ENCODE measurements at regions not wholly inside any gene's neighbourhood (a gene's known extent, or its start where the extent isn't known, plus 50 kb on each side); places are given as distances from the start of the nearest gene placed in this dataset.

- DNase-seq (ENCODE audit: low read depth, low spot score) = peak; percentile 14
- no peak overlapping the region for H3K4me3 ChIP-seq (ENCODE audit: low read length)
These were observed 315.8 kb downstream of the STIM2 start for GRCh38 chr4:27176400-27176799.

DNA sequence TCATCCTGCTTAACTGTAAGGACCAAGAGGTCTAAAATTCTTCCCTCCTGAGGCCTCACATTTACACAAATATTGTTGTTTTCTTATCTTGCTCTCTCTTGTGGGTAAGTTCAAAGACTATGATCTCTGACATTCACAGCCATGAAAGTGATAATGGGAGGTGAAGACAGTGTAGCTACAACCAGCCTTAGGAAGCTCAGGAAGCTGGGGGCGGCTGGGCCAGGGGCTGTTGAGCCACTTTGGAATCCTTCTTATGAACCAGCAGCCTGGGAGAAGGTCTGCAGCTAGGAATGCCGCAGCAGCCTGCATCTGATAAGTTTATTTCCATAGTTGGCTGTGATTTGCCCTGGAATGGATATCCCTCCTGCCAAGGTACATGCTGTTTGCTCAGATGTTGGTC lies 316.2 kb downstream of the STIM2 start:
- no peak for DNase-seq (ENCODE audit: low read depth, low spot score)
- no peak overlapping the region for H3K4me3 ChIP-seq (ENCODE audit: low read length)

GRCh38 chr4:27178061-27178460 lies 317.4 kb downstream of the STIM2 start:
- H3K4me3 ChIP-seq (ENCODE audit: low read length) = no peak overlapping the region
- no peak for DNase-seq (ENCODE audit: low read depth, low spot score)

GRCh38 chr4:27181693-27182092 lies 321.1 kb downstream of the STIM2 start:
- no peak overlapping the region for H3K4me3 ChIP-seq (ENCODE audit: low read length)
- DNase-seq (ENCODE audit: low read depth, low spot score) = no peak

DNA sequence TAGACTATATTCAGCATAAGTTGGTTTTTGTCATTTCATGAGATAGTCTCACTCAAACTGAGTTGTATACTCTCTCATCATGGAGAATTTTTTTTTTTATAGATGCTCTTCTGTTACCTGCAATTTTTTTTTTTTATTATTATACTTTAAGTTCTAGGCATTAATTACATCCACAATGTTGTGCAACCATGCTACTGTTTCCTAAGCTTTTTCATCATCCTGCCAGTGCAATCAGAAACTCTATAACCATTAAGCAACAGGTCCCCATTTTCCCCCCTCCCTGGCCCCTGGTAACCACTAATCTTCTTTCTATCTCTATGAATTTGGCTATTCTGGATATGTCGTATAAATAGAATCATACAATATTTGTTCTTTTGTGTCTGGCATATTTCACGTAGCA lies 321.6 kb downstream of the STIM2 start:
- no peak for DNase-seq (ENCODE audit: low read depth, low spot score)

DNA sequence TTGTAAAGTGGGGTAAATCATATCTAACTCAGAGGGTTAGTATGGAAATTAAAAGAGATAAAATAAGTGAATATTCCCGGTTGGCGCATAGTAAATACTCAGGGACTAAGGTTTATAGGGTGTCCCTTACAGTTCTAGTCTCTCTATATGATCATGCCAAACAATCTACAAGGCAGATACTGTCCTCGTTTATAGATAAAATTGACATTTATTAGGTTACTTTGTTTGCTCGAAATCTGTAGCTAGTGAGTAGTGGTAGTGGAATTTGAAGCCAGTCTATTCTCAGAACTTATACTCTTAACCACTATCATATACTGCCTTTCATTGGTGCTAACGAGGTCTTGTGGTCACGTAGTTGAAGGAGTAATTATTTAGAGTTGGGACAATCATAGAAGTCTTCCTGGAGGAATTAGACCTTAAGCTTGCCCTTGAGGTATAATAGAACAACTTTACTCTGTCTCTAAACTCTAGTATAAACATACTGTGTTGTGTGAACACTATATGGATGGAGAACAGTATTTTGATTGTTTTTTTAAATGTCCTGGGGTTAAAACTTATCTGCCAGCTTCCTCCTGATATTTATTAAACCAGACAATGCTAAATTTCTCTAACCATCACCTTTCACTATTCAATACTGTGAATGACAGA lies 324.0 kb downstream of the STIM2 start:
- no peak for DNase-seq (ENCODE audit: low read depth, low spot score)

More for the DNA sequence above, 321.6 kb downstream of the STIM2 start:
- H3K4me3 ChIP-seq (ENCODE audit: low read length) = no peak overlapping the region

DNA sequence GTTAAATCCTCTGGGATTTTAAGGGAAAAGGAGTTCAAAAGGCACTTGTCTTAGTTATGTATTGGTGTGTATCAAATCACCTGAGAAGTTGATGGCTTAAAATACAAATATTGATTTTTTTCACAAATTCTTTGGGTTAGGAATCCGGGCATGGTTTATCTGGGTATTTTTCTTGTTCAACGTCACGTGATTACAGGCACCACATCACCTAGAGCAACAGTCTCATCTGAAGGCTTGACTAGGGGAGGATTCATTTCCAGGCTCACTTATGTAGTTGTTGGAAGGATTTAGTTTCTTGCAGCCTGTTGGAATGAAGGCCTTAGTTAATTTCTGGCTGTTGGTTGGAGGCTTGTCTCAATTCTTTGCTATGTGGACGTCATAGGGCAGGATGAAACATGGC lies 326.1 kb downstream of the STIM2 start:
- no peak for DNase-seq (ENCODE audit: low read depth, low spot score)
- no peak overlapping the region for H3K4me3 ChIP-seq (ENCODE audit: low read length)

More for the DNA sequence above, 324.0 kb downstream of the STIM2 start:
- H3K4me3 ChIP-seq (ENCODE audit: low read length) = no peak overlapping the region

- no peak for DNase-seq (ENCODE audit: low read depth, low spot score)
- H3K4me3 ChIP-seq (ENCODE audit: low read length) = no peak overlapping the region
These were observed 327.1 kb downstream of the STIM2 start for GRCh38 chr4:27187786-27188185.

GRCh38 chr4:27189683-27190082 lies 329.0 kb downstream of the STIM2 start:
- H3K4me3 ChIP-seq (ENCODE audit: low read length) = no peak overlapping the region

GRCh38 chr4:27191592-27191991 lies 331.0 kb downstream of the STIM2 start:
- no peak for DNase-seq (ENCODE audit: low read depth, low spot score)
- no peak overlapping the region for H3K4me3 ChIP-seq (ENCODE audit: low read length)

More at GRCh38 chr4:27189683-27190082, 329.0 kb downstream of the STIM2 start:
- no peak for DNase-seq (ENCODE audit: low read depth, low spot score)

- DNase-seq (ENCODE audit: low read depth, low spot score) = no peak
- H3K4me3 ChIP-seq (ENCODE audit: low read length) = no peak overlapping the region
These were observed 334.0 kb downstream of the STIM2 start for GRCh38 chr4:27194599-27195176.

DNA sequence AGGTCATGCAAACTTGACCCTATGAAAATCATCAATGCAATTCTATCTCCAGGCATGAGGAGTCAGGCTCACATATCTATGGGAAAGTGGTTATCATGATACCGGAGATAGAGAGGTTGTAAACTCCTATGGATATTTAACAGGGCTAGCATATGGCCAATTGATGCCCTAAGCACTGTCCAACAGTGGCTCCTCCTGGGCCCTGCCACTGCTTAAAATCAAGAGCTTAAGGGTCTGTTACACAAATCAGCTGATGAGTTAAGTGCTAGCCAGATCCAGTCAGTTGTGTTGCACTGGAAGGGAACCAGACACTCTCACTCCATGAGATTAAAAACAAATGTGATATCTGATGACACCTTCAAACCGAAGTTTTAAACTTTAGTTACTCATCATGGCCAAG lies 337.6 kb downstream of the STIM2 start:
- H3K4me3 ChIP-seq (ENCODE audit: low read length) = no peak overlapping the region
- DNase-seq (ENCODE audit: low read depth, low spot score) = no peak

DNA sequence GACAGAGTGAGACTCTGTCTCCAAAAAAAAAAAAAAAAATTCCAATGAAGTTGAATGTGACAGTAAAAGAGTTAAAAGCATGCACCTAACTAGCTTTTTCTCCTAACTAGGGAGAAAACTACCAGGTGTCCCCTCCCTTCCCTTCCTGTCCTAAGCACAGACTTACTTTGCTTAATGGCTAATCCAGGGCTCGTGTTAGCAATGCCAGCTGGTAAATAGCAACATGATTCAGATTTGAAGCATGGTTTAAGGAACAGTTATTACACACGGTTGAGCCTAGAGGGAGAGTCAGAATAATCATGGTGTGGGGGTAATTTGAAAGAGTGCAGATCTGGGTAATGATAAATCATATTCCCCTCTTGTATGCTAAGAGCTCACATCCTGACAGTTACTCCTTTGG lies 338.3 kb downstream of the STIM2 start:
- no peak for DNase-seq (ENCODE audit: low read depth, low spot score)
- H3K4me3 ChIP-seq (ENCODE audit: low read length) = no peak overlapping the region

GRCh38 chr4:27206009-27206408 lies 345.4 kb downstream of the STIM2 start:
- no peak for DNase-seq (ENCODE audit: low read depth, low spot score)
- H3K4me3 ChIP-seq (ENCODE audit: low read length) = no peak overlapping the region

- H3K4me3 ChIP-seq (ENCODE audit: low read length) = no peak overlapping the region
- no peak for DNase-seq (ENCODE audit: low read depth, low spot score)
These were observed 350.3 kb downstream of the STIM2 start for GRCh38 chr4:27210956-27211355.

- no peak overlapping the region for H3K4me3 ChIP-seq (ENCODE audit: low read length)
- no peak for DNase-seq (ENCODE audit: low read depth, low spot score)
These were observed 353.4 kb downstream of the STIM2 start for GRCh38 chr4:27214010-27214409.

DNA sequence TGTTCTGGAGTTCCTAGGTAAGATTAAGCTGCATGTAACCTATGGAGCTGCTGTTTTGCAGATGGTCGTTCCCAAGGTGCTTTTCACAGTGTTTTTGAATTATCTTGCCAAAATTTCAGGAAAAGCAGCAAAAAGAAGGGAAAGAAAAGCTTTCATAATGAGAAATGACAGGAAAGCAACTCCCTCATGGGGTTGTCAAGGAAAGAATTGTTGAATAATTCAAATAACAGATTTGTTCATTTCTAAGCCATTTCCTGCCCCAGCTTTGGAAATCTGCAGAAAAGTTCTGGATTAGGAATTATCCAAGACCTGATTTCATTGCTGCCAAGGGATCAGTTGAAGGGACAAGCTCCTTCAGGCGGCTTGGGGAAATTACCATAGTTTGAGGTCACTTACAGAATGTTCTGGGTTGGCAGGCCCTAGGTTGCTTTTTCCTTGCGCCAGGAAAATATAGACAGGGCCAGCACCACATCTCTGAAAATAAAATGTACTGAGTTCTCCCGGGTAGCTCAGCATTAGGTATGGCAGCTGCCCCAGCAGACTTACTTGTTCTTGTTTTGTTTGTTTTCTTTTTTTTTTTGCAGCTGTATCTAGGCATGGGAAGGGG lies 354.7 kb downstream of the STIM2 start:
- no peak overlapping the region for H3K4me3 ChIP-seq (ENCODE audit: low read length)
- DNase-seq (ENCODE audit: low read depth, low spot score) = no peak

DNA sequence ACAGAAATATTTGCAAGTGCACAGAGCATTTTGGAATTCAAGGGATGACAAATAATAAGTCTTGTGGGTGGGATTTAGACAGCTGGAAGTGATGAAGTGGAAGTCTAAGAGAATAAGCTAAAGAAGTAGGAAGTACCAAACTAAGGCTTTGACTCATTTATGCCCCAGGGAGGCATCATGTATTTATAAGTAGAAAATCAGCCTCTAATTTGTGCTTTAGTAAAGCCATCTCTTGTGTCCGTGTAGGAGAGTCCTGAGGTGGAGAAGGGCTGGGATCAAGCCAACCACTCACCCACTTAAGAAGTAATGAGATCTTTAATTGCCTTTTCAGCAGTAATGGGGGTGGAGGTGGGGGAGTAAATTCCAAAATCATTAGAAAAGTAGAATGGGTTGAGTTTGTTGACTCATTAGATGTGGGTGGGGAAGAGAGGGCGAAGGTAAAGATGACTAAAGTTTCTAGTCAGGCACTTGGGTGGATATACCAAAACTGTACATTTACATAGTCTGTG lies 356.7 kb downstream of the STIM2 start:
- DNase-seq (ENCODE audit: low read depth, low spot score) = no peak

DNA sequence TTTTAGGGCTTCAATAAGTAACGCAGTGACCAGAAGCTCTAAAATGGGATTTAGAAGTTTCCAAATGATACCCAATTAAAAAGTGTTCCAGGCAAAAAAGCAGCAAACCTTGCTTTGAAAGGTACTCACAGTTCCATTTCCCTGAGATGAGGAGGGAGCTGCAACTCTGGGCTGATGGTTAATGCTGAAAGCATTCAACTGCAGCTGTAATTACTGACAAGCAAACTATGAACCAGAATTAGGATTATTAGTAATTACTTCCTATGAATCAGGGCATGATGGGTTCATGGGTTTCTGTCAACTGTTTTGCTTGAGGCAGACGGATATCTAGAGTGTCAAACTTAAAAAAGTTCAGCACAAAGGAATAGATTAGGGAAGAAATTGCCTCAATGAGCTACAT lies 357.4 kb downstream of the STIM2 start:
- DNase-seq (ENCODE audit: low read depth, low spot score) = no peak
- H3K4me3 ChIP-seq (ENCODE audit: low read length) = no peak overlapping the region

More for the DNA sequence above, 356.7 kb downstream of the STIM2 start:
- H3K4me3 ChIP-seq (ENCODE audit: low read length) = no peak overlapping the region

- no peak overlapping the region for H3K4me3 ChIP-seq (ENCODE audit: low read length)
- DNase-seq (ENCODE audit: low read depth, low spot score) = no peak
These were observed 362.7 kb downstream of the STIM2 start for GRCh38 chr4:27223326-27223725.

DNA sequence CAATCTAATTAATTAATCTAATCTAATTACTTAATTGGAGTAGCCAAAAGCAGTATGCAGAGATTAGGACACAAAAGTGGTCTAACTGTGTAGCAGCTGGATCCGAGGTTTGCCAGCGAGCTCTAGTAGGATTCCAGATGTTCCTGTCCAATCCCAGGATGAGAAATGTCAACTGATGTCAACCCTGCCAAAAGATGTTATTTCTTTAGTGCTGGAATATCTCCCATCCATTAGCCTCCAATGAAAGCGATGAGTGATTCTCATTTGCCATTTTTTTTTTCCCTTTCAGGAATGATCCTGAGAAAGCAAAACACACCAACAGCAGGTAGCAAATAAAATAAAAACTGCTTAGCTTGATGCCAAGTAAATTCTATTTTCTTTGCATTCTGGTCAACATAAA lies 372.9 kb downstream of the STIM2 start:
- H3K4me3 ChIP-seq (ENCODE audit: low read length) = no peak overlapping the region
- no peak for DNase-seq (ENCODE audit: low read depth, low spot score)

All from Jurkat, Clone E6-1 (cell line).